Stimulated activated CD4-positive, alpha-beta T cell treated with anti-CD3 and anti-CD28 coated beads, Interleukin-2, amount 100 ng/mL, for 48 hours (primary cell): ENCODE measurements at regions not wholly inside any gene's neighbourhood (a gene's known extent, or its start where the extent isn't known, plus 50 kb on each side); places are given as distances from the start of the nearest gene placed in this dataset.
"Not testable (repeated sequence)": the region's sequence is repeated elsewhere in the genome, so short reads cannot be mapped to it uniquely, and the experiment has no call there.

Experiments
- DNase-seq, 2 donors: peaks; one replicate each; pipeline ENCODE4 v3.0.0-alpha.2; 2020

- DNase-seq: no peak
Measured at GRCh38 chr3:5874931-5875341, 687.4 kb downstream of the EDEM1 start.

GRCh38 chr3:5888851-5889250, 701.3 kb downstream of the EDEM1 start:
- no peak for DNase-seq

GRCh38 chr3:5889374-5889773, 701.9 kb downstream of the EDEM1 start:
- DNase-seq: no peak

- no peak for DNase-seq
Measured at GRCh38 chr3:5891711-5892110, 704.2 kb downstream of the EDEM1 start.

- no peak for DNase-seq
Measured at GRCh38 chr3:5898106-5898505, 710.6 kb downstream of the EDEM1 start.

- DNase-seq: no peak
Measured at GRCh38 chr3:5899014-5899761, 711.7 kb downstream of the EDEM1 start.

GRCh38 chr3:5917932-5918331, 730.4 kb downstream of the EDEM1 start:
- DNase-seq: no peak

GRCh38 chr3:5918626-5919025, 731.1 kb downstream of the EDEM1 start:
- DNase-seq: no peak

GRCh38 chr3:5929027-5929426, 741.5 kb downstream of the EDEM1 start:
- no peak for DNase-seq

GRCh38 chr3:5944061-5944460, 756.6 kb downstream of the EDEM1 start:
- not testable (repeated sequence) for DNase-seq

- DNase-seq: no peak
Measured at GRCh38 chr3:5948084-5948483, 760.6 kb downstream of the EDEM1 start.

- no peak for DNase-seq
Measured at GRCh38 chr3:5951026-5951425, 763.5 kb downstream of the EDEM1 start.

GRCh38 chr3:5972586-5972985, 785.1 kb downstream of the EDEM1 start:
- no peak for DNase-seq

- DNase-seq: no peak
Measured at GRCh38 chr3:5974630-5975322, 787.3 kb downstream of the EDEM1 start.

GRCh38 chr3:5977331-5977730, 789.8 kb downstream of the EDEM1 start:
- DNase-seq: no peak

GRCh38 chr3:5980475-5980874, 793.0 kb downstream of the EDEM1 start:
- DNase-seq: no peak

- no peak for DNase-seq
Measured at GRCh38 chr3:5994651-5995050, 807.1 kb downstream of the EDEM1 start.

- DNase-seq: no peak
Measured at GRCh38 chr3:6018456-6018855, 830.9 kb downstream of the EDEM1 start.

GRCh38 chr3:6022621-6023020, 835.1 kb downstream of the EDEM1 start:
- no peak for DNase-seq

GRCh38 chr3:6025032-6025431, 835.9 kb upstream of the GRM7 start:
- DNase-seq: no peak

- not testable (repeated sequence) for DNase-seq
Measured at GRCh38 chr3:6030648-6031047, 830.3 kb upstream of the GRM7 start.

GRCh38 chr3:6035626-6036025, 825.3 kb upstream of the GRM7 start:
- DNase-seq: no peak

- no peak for DNase-seq
Measured at GRCh38 chr3:6039971-6040370, 820.9 kb upstream of the GRM7 start.

GRCh38 chr3:6041894-6042293, 819.0 kb upstream of the GRM7 start:
- no peak for DNase-seq

- no peak for DNase-seq
Measured at GRCh38 chr3:6047016-6047415, 813.9 kb upstream of the GRM7 start.
